DND-41 (cell line): ENCODE measurements at regions not wholly inside any gene's neighbourhood (a gene's known extent, or its start where the extent isn't known, plus 50 kb on each side); places are given as distances from the start of the nearest gene placed in this dataset.

Experiments used
- EZH2 ChIP-seq: IDR thresholded peaks from 3 replicates; pipeline ENCODE4 v1.6.1; 2012; ENCODE audit warnings: borderline replicate concordance, low read depth, mild to moderate bottlenecking, moderate library complexity, low read length, inconsistent platforms; ENCODE audit not compliant: severe bottlenecking
- TF ChIP-seq, protein P1 (sequence below): IDR thresholded peaks from 2 replicates; pipeline ENCODE4 v1.5.1; 2012; ENCODE audit warnings: borderline replicate concordance, low read length, moderate library complexity, mild to moderate bottlenecking; ENCODE audit not compliant: poor library complexity, severe bottlenecking; ENCODE audit errors: extremely low read depth

DNA sequence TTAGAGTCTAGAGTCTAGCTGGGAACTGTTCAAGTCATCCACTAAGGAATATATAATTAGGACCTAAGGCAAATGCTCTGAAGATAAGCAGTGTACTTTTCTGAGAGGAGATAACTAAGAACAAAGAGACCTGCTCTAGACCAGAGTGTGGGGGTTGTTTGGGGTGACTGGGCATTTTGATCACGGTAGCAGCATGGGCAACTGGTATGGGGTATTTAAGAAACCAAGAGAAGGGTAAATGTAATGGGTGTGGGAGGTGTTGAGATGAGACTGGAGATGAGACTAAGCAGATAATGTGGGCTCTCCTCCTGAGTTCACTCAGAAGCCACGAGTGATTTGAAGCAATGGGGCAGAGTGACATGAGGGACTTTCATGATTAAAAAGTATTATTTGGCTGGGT, 1082.9 kb downstream of the GATA3 start:
- TF ChIP-seq EZH2 = no peak
- TF ChIP-seq, protein P1, sequence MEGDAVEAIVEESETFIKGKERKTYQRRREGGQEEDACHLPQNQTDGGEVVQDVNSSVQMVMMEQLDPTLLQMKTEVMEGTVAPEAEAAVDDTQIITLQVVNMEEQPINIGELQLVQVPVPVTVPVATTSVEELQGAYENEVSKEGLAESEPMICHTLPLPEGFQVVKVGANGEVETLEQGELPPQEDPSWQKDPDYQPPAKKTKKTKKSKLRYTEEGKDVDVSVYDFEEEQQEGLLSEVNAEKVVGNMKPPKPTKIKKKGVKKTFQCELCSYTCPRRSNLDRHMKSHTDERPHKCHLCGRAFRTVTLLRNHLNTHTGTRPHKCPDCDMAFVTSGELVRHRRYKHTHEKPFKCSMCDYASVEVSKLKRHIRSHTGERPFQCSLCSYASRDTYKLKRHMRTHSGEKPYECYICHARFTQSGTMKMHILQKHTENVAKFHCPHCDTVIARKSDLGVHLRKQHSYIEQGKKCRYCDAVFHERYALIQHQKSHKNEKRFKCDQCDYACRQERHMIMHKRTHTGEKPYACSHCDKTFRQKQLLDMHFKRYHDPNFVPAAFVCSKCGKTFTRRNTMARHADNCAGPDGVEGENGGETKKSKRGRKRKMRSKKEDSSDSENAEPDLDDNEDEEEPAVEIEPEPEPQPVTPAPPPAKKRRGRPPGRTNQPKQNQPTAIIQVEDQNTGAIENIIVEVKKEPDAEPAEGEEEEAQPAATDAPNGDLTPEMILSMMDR = no peak
